ENCODE measurements at regions not wholly inside any gene's neighbourhood (a gene's known extent, or its start where the extent isn't known, plus 50 kb on each side); places are given as distances from the start of the nearest gene placed in this dataset.

DNA sequence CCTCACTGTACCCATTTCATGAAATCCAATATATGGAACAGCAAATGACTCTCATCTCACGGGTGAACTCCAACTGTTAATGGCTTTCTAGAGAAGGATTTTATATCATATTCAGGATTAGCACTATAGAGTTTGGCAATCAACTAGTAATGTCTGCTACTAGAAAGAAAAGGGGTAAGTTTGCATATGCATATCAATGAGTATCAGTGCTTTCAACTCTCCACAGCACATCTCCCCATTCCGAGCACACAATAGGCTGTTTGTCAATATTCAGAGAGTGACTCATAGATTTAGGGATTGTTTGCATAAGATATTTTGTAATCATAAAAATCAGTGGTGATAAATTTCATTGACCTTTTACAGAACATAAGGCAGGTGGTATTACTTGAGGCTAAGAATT is 163.2 kb upstream of the LMCD1 start:
- TF ChIP-seq POLR2A (IDR thresholded peaks at IDR 0.05; ENCODE audit: low read depth, low read length) (no peak), POLR2AphosphoS5 (IDR thresholded peaks at IDR 0.05; ENCODE audit: low read depth, low read length) (no peak), TAF1 (IDR thresholded peaks at IDR 0.05; ENCODE audit: borderline replicate concordance, low read depth, low read length) (no peak)
